Superior temporal gyrus (tissue), 1 donor: ENCODE measurements at regions not wholly inside any gene's neighbourhood (a gene's known extent, or its start where the extent isn't known, plus 50 kb on each side); places are given as distances from the start of the nearest gene placed in this dataset.

ENCODE experiments used
- DNase-seq: peaks from one replicate; pipeline ENCODE4 v3.0.0-alpha.2; 2016; ENCODE audit errors: extremely low spot score

DNA sequence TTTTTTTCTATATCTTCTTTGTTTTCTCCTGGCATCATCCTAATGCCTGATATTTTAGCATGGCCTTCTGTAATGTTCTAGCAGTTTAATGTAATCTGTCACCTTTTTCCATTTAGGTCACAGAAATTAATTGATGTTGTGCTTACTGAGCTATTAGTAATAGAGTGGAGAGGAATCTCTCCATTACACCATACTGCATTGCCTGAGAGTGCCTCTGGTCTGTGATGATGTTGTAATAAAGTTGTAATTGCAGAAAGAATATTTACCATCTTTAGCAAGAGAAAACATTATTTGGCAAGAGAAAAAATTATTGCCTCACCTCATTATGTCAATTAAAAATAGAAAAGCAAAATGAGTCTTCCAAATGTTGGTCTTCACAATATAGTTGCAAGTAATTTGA, 213.2 kb downstream of the KCNJ3 start:
- no peak for DNase-seq

- no peak for DNase-seq
Measured at GRCh38 chr2:154910701-154911100, 212.2 kb downstream of the KCNJ3 start.

DNA sequence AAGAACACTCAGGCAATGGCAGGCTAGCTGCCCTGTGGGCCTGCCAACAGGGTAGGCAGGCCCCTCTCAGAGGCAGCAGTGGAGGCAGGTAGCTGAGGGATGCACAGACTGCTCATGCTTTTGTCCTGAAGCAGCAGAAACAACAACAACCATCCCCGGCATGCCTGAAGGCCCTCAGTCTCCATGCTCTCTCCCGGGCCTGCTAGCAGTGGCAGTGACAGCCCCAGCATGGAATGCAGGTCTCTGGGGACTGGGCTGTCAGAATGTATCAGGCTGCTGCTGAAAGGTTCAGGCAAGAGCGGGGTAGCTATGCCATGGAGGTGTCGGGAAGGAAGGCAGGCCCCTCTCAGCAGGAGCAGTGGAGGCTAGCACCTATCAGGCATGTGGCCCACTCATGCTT, 209.8 kb downstream of the KCNJ3 start:
- no peak for DNase-seq
